Liver (tissue), 7 donors: ENCODE measurements at regions not wholly inside any gene's neighbourhood (a gene's known extent, or its start where the extent isn't known, plus 50 kb on each side); places are given as distances from the start of the nearest gene placed in this dataset.

ENCODE experiments used
- DNase-seq: peaks from one replicate; pipeline ENCODE4 v3.0.0-alpha.2; 2017; ENCODE audit warnings: low spot score
- H3K27ac ChIP-seq, 2 donors: one replicate each; pipeline ENCODE4 v1.7.0; 2013; ENCODE audit warnings: inconsistent platforms in 2 of 2, low read length in 2 of 2, control low read depth in 1 of 2, low read depth in 1 of 2, mild to moderate bottlenecking in 1 of 2
- H3K27me3 ChIP-seq, 4 donors: one replicate each; pipeline versions ENCODE4 v1.6.1 to v1.7.0; 2013; ENCODE audit warnings: low read length in 3 of 4, inconsistent platforms in 1 of 4, mild to moderate bottlenecking in 1 of 4, moderate library complexity in 1 of 4; ENCODE audit not compliant: control insufficient read depth in 4 of 4, insufficient read depth in 4 of 4
- H3K36me3 ChIP-seq, 4 donors: one replicate each; pipeline versions ENCODE4 v1.6.1 to v1.7.0; 2013; ENCODE audit warnings: low read length in 3 of 4, mild to moderate bottlenecking in 3 of 4, low read depth in 1 of 4, moderate library complexity in 1 of 4; ENCODE audit not compliant: control insufficient read depth in 4 of 4, insufficient read depth in 3 of 4
- H3K4me1 ChIP-seq, 4 donors: one replicate each; pipeline versions ENCODE4 v1.6.1 to v1.7.0; 2013; ENCODE audit warnings: low read length in 3 of 4, mild to moderate bottlenecking in 3 of 4, moderate library complexity in 1 of 4; ENCODE audit not compliant: control insufficient read depth in 4 of 4, insufficient read depth in 4 of 4
- H3K4me3 ChIP-seq, 3 donors: one replicate each; pipeline versions ENCODE4 v1.6.1 to v1.7.0; 2013; ENCODE audit warnings: low read length in 3 of 3, control low read depth in 1 of 3, low read depth in 1 of 3, mild to moderate bottlenecking in 1 of 3
- H3K9ac ChIP-seq, 2 donors: one replicate each; pipeline ENCODE4 v1.7.0; 2013; ENCODE audit warnings: low read length in 2 of 2, mild to moderate bottlenecking in 2 of 2, moderate library complexity in 2 of 2, control low read depth in 1 of 2, low read depth in 1 of 2
- H3K9me3 ChIP-seq, 4 donors: one replicate each; pipeline versions ENCODE4 v1.6.1 to v1.7.0; 2013; ENCODE audit warnings: low read length in 3 of 4; ENCODE audit not compliant: control insufficient read depth in 4 of 4
- ATF3 ChIP-seq: IDR thresholded peaks from 2 replicates; pipeline ENCODE4 v1.6.1; 2016; ENCODE audit warnings: antibody characterized with exemption
- EGR1 ChIP-seq, 2 donors: IDR thresholded peaks; 2 replicates each; pipeline ENCODE4 v1.6.1; 2016 to 2018; ENCODE audit warnings: antibody characterized with exemption in 2 of 2, low read depth in 2 of 2
- FOXA1 ChIP-seq: IDR thresholded peaks from 2 replicates; pipeline ENCODE4 v1.6.1; 2016; ENCODE audit warnings: antibody characterized with exemption
- HNF4A ChIP-seq, 2 donors: conservative IDR thresholded peaks; 2 replicates each; pipeline ENCODE4 v1.6.1; 2016; ENCODE audit warnings: antibody characterized with exemption in 2 of 2, mild to moderate bottlenecking in 2 of 2
- JUND ChIP-seq, 2 donors: IDR thresholded peaks; 2 replicates each; pipeline ENCODE4 v1.6.1; 2016; ENCODE audit warnings: antibody characterized with exemption in 2 of 2
- NR2F2 ChIP-seq: IDR thresholded peaks from 2 replicates; pipeline ENCODE4 v1.6.1; 2016; ENCODE audit warnings: antibody characterized with exemption
- RAD21 ChIP-seq, 2 donors: IDR thresholded peaks; 2 replicates each; pipeline ENCODE4 v1.6.1; 2016; ENCODE audit warnings: antibody characterized with exemption in 2 of 2, mild to moderate bottlenecking in 2 of 2
- REST ChIP-seq: IDR thresholded peaks from 2 replicates; pipeline ENCODE4 v1.6.1; 2016; ENCODE audit warnings: antibody characterized with exemption, mild to moderate bottlenecking
- RXRA ChIP-seq, 2 donors: IDR thresholded peaks; 2 replicates each; pipeline ENCODE4 v1.6.1; 2017 to 2018; ENCODE audit warnings: antibody characterized with exemption in 2 of 2, mild to moderate bottlenecking in 1 of 2
- SP1 ChIP-seq: IDR thresholded peaks from 2 replicates; pipeline ENCODE4 v1.6.1; 2018; ENCODE audit warnings: antibody characterized with exemption, mild to moderate bottlenecking
- TAF1 ChIP-seq: conservative IDR thresholded peaks from 2 replicates; pipeline ENCODE4 v1.6.1; 2016; ENCODE audit warnings: antibody characterized with exemption, mild to moderate bottlenecking
- YY1 ChIP-seq: IDR thresholded peaks from 2 replicates; pipeline ENCODE4 v1.6.1; 2016; ENCODE audit warnings: antibody characterized with exemption, mild to moderate bottlenecking
- WGBS: extraction: QIAGEN DNeasy Blood & Tissue Kit; methylation state at CpG from one replicate; pipeline ENCODE4 v1.1.7; 2013; 5-methylcytosine and 5-hydroxymethylcytosine counted together
- TF ChIP-seq, protein P1 (sequence below): IDR thresholded peaks from 2 replicates; pipeline ENCODE4 v1.6.1; 2016; ENCODE audit warnings: antibody characterized with exemption
- TF ChIP-seq, protein P2 (sequence below): IDR thresholded peaks from 2 replicates; pipeline ENCODE4 v1.6.1; 2016; ENCODE audit warnings: antibody characterized with exemption
- donor health status: healthy.
- donor health status: healthy.
- donor health status: healthy.
- donor health status: healthy.

DNA sequence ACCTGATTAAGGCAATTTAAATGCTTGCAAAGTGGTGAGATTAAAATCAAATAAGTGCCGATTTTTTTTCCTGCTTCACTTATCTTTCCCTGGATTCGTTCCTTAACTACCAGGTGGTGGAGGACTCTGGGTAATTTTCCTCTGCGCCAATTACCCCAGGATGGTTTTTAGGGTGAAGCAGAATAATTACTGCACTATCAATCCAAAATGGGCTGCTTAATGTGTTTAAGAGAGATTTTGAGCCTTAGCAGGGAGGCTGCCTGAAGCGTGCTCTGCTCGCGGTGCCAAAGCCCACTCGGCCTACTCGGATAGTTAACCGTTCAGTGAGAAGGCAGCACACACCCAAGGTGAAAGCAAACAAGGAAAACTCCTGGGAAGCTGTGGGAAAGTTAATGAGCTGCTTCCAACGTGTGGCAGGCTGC lies 274.9 kb upstream of the LMO3 start:
- Histone ChIP-seq H3K4me1 (peaks cover 0 to 3% (median 0%) of the 10 kb centered on the region in 4 donors), H3K36me3 (no peaks in the 10 kb centered on the region), H3K4me3 (no peak overlapping the region), H3K27me3 (no peaks in the 10 kb centered on the region), H3K27ac (no peak overlapping the region), H3K9ac (no peak overlapping the region), H3K9me3 (no peaks in the 10 kb centered on the region)
- DNase-seq = no peak
- TF ChIP-seq FOXA1 = no peak
- 26% methylated on average over 10 of the region's 10 CpGs for WGBS

GRCh38 chr12:16870845-16871244 lies 264.9 kb upstream of the LMO3 start:
- Histone ChIP-seq H3K36me3 (no peaks in the 10 kb centered on the region), H3K9ac (no peak overlapping the region)
- TF ChIP-seq TAF1 = no peak
- no peak for TF ChIP-seq YY1
- TF ChIP-seq SP1 = no peak
- no peak for TF ChIP-seq RXRA (IDR thresholded peaks at IDR 0.05)
- no peak for TF ChIP-seq RAD21 (IDR thresholded peaks at IDR 0.05)
- no peak for TF ChIP-seq HNF4A (conservative IDR thresholded peaks at IDR 0.05)

GRCh38 chr12:16863742-16864141 lies 257.8 kb upstream of the LMO3 start:
- TF ChIP-seq ATF3 (no peak), RAD21 (IDR thresholded peaks at IDR 0.05) (no peak), JUND (IDR thresholded peaks at IDR 0.05) (no peak), NR2F2 (no peak), RXRA (IDR thresholded peaks at IDR 0.05) (no peak), EGR1 (IDR thresholded peaks at IDR 0.05; ENCODE audit: low read depth in 2 of 2) (no peak), REST (no peak), FOXA1 (no peak)
- TF ChIP-seq, protein P1, sequence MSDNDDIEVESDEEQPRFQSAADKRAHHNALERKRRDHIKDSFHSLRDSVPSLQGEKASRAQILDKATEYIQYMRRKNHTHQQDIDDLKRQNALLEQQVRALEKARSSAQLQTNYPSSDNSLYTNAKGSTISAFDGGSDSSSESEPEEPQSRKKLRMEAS = no peak
- TF ChIP-seq, protein P2, sequence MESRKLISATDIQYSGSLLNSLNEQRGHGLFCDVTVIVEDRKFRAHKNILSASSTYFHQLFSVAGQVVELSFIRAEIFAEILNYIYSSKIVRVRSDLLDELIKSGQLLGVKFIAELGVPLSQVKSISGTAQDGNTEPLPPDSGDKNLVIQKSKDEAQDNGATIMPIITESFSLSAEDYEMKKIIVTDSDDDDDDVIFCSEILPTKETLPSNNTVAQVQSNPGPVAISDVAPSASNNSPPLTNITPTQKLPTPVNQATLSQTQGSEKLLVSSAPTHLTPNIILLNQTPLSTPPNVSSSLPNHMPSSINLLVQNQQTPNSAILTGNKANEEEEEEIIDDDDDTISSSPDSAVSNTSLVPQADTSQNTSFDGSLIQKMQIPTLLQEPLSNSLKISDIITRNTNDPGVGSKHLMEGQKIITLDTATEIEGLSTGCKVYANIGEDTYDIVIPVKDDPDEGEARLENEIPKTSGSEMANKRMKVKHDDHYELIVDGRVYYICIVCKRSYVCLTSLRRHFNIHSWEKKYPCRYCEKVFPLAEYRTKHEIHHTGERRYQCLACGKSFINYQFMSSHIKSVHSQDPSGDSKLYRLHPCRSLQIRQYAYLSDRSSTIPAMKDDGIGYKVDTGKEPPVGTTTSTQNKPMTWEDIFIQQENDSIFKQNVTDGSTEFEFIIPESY = no peak
- no peak for DNase-seq
- H3K9ac ChIP-seq = no peak overlapping the region
- no peak overlapping the region for H3K4me3 ChIP-seq
- H3K9me3 ChIP-seq = peaks cover 0 to 2% (median 0%) of the 10 kb centered on the region in 4 donors
- H3K27me3 ChIP-seq = no peaks in the 10 kb centered on the region
- no peaks in the 10 kb centered on the region for H3K36me3 ChIP-seq
- no peaks in the 10 kb centered on the region for H3K4me1 ChIP-seq
- H3K27ac ChIP-seq = no peak overlapping the region

More at GRCh38 chr12:16870845-16871244, 264.9 kb upstream of the LMO3 start:
- no peaks in the 10 kb centered on the region for H3K27me3 ChIP-seq
- no peak overlapping the region for H3K27ac ChIP-seq
- no peaks in the 10 kb centered on the region for H3K4me1 ChIP-seq
- H3K9me3 ChIP-seq = peaks cover 0 to 2% (median 0%) of the 10 kb centered on the region in 4 donors
- no peak for DNase-seq
- WGBS = 88% methylated on average over 1 of the region's 1 CpG
- no peak overlapping the region for H3K4me3 ChIP-seq
